HEK293 (cell line): ENCODE measurements at regions not wholly inside any gene's neighbourhood (a gene's known extent, or its start where the extent isn't known, plus 50 kb on each side); places are given as distances from the start of the nearest gene placed in this dataset.

Experiments used
- CTCF ChIP-seq: fragments of 450-650 bp; formaldehyde crosslinking; IDR thresholded peaks from 2 replicates; pipeline ENCODE4 v1.5.1; 2016; ENCODE audit warnings: missing biosample characterization, missing genetic modification characterization
- PATZ1 ChIP-seq: fragments of 450-650 bp; formaldehyde crosslinking; IDR thresholded peaks from 2 replicates; pipeline ENCODE4 v1.5.1; 2016; ENCODE audit warnings: missing biosample characterization, missing genetic modification characterization
- SALL2 ChIP-seq: fragments of 450-650 bp; formaldehyde crosslinking; IDR thresholded peaks from 2 replicates; pipeline ENCODE4 v1.5.0; 2017; ENCODE audit warnings: missing biosample characterization, mild to moderate bottlenecking, missing genetic modification characterization, borderline replicate concordance
- YY1 ChIP-seq: fragments of 450-650 bp; formaldehyde crosslinking; IDR thresholded peaks from 2 replicates; pipeline ENCODE4 v1.5.1; 2018; ENCODE audit warnings: missing biosample characterization, missing genetic modification characterization
- ZNF239 ChIP-seq: fragments of 450-650 bp; formaldehyde crosslinking; IDR thresholded peaks from 2 replicates; pipeline ENCODE4 v1.5.1; 2016; ENCODE audit warnings: missing biosample characterization, missing genetic modification characterization
- ZNF521 ChIP-seq: fragments of 450-650 bp; formaldehyde crosslinking; IDR thresholded peaks from 2 replicates; pipeline ENCODE4 v1.5.1; 2017; ENCODE audit warnings: missing biosample characterization, mild to moderate bottlenecking, missing genetic modification characterization

GRCh38 chr4:127212701-127213100 is 420.1 kb upstream of the INTU start:
- no peak for TF ChIP-seq CTCF
- no peak for TF ChIP-seq SALL2 (tag by site-specific recombination)
- TF ChIP-seq ZNF239 = no peak
- no peak for TF ChIP-seq YY1
- no peak for TF ChIP-seq PATZ1 (tag by site-specific recombination)
- no peak for TF ChIP-seq ZNF521
